ENCODE measurements at regions not wholly inside any gene's neighbourhood (a gene's known extent, or its start where the extent isn't known, plus 50 kb on each side); places are given as distances from the start of the nearest gene placed in this dataset.
A peak's percentile ranks its signal among the peaks of the same experiment; 100 is the strongest.

DNA sequence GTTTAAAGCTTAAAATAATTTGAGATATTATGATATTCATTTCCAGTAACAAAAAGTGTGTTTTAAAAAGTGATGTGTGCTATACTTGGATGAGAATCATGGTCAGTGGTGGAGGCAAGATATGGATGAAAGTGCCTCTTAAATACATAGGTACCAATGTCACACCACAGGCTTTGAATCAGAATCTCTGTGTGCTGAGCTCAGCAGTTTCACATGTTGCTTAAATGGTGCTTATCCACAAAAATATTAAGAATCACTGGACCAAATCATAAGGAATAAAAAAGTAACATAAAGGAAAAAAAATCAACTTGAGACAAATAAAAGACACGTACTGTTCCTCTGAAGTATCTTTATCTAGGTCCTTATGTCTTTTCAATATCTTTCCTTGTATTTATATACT is 850.5 kb upstream of the POT1 start:
- 0% methylated on average over 1 of the region's 1 CpG for WGBS (ENCODE audit: insufficient coverage, low coverage, missing lambda C conversion rate)
- in situ Hi-C loops (cut with MboI) (no loop called here), intact Hi-C loops (cut with micrococcal nuclease) (no loop called here)
- H4K20me1 ChIP-seq (replicated peaks; ENCODE audit: control insufficient read depth, insufficient read depth, low read length) = no peaks in the 10 kb centered on the region
- ChIA-PET POLR2A (no interaction called here), CTCF (ENCODE audit: low intra/inter-chr PET ratio) (no interaction called here)
- BruUV-seq (replicated peaks) = no TSS peak
- no peaks in the 10 kb centered on the region for H3K79me2 ChIP-seq (ENCODE audit: control insufficient read depth, insufficient read depth, low read length)
- H3K4me2 ChIP-seq (ENCODE audit: insufficient read depth, low read length) = no peak overlapping the region
- FAIRE-seq = no peak
- no peak overlapping the region for H3K9ac ChIP-seq (ENCODE audit: insufficient read depth in 1 of 2, low read depth in 2 of 2, low read length in 2 of 2)
- no peaks in the 10 kb centered on the region for H3K9me1 ChIP-seq (ENCODE audit: control insufficient read depth, insufficient read depth, low read length)
- no peak overlapping the region for H3K27ac ChIP-seq (ENCODE audit: extremely low read depth, low read depth, low read length)
- H3K27me3 ChIP-seq (ENCODE audit: control insufficient read depth in 2 of 2, insufficient read depth in 2 of 2, low read length in 2 of 2) = no peaks in the 10 kb centered on the region
- H2AFZ ChIP-seq (ENCODE audit: low read depth, low read length) = no peak overlapping the region
- no peak for DNase-seq (ENCODE audit: extremely low read depth in 1 of 4, low spot score in 3 of 4)
- ATAC-seq = no peak
- no peak for TF ChIP-seq SAFB2 (IDR thresholded peaks at IDR 0.05; ENCODE audit: borderline replicate concordance, low read depth, low read length, severe bottlenecking)
- peak; percentile 64 for TF ChIP-seq MAFF (IDR thresholded peaks at IDR 0.05; ENCODE audit: low read length)
- TF ChIP-seq ZNF316 (IDR thresholded peaks at IDR 0.05) = peak; percentile 69
- peak; percentile 28; the same call in 1 of the 2 replicates for TF ChIP-seq C11orf30 (IDR thresholded peaks at IDR 0.05; ENCODE audit: low read depth)
- TF ChIP-seq DDX20 (tag; IDR thresholded peaks at IDR 0.05; ENCODE audit: low read depth) = no peak
- peak; percentile 62; the same call in 1 of the 2 replicates for TF ChIP-seq MAFK (IDR thresholded peaks at IDR 0.05; ENCODE audit: low read length)
- peak; percentile 50; the same call in 1 of the 2 replicates for TF ChIP-seq MAFG (tag; conservative IDR thresholded peaks at IDR 0.05)
- no peaks in the 10 kb centered on the region for H3K4me1 ChIP-seq (replicated peaks in 1 of 2; ENCODE audit: control insufficient read depth in 2 of 2, insufficient read depth in 2 of 2, low read length in 2 of 2)
- no peaks in the 10 kb centered on the region for H3K9me3 ChIP-seq (replicated peaks; ENCODE audit: control insufficient read depth, insufficient read depth, low read depth, low read length)
- H3K4me3 ChIP-seq = no peak overlapping the region
- no peaks in the 10 kb centered on the region for H3K36me3 ChIP-seq (ENCODE audit: control insufficient read depth, insufficient read depth, low read length)

DNA sequence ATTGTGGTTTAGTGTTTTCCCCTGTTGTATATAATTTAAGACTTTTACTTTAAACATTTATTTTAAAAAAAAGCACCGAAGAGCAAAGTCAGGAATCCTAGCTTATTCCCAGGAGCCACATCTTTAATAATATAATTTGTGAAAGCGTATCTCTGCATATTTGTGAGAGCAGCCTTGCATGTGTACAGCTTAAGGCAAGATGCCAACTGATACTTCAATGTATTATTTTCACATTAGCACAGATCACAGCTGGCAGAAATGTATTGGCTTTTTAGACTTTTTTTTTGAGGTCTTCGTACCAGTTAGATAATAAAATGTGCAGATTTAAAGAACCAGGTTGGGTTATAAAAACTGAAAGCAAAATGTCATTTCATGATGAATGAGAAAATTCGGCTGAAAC is 845.7 kb upstream of the POT1 start:
- 2% methylated on average over 4 of the region's 4 CpGs for WGBS (ENCODE audit: insufficient coverage, low coverage, missing lambda C conversion rate)
- in situ Hi-C loops (cut with MboI) (no loop called here), intact Hi-C loops (cut with micrococcal nuclease) (no loop called here)
- Histone ChIP-seq H3K4me3 (no peak overlapping the region), H3K27me3 (ENCODE audit: control insufficient read depth in 2 of 2, insufficient read depth in 2 of 2, low read length in 2 of 2) (no peaks in the 10 kb centered on the region), H3K4me2 (ENCODE audit: insufficient read depth, low read length) (no peak overlapping the region), H3K9ac (ENCODE audit: insufficient read depth in 1 of 2, low read depth in 2 of 2, low read length in 2 of 2) (no peak overlapping the region), H3K4me1 (replicated peaks in 1 of 2; ENCODE audit: control insufficient read depth in 2 of 2, insufficient read depth in 2 of 2, low read length in 2 of 2) (no peaks in the 10 kb centered on the region), H3K79me2 (ENCODE audit: control insufficient read depth, insufficient read depth, low read length) (no peaks in the 10 kb centered on the region), H3K27ac (ENCODE audit: extremely low read depth, low read depth, low read length) (no peak overlapping the region), H3K36me3 (ENCODE audit: control insufficient read depth, insufficient read depth, low read length) (no peaks in the 10 kb centered on the region), H3K9me1 (ENCODE audit: control insufficient read depth, insufficient read depth, low read length) (no peaks in the 10 kb centered on the region), H3K9me3 (replicated peaks; ENCODE audit: control insufficient read depth, insufficient read depth, low read depth, low read length) (no peaks in the 10 kb centered on the region; the same call in 1 of the 2 replicates), H4K20me1 (replicated peaks; ENCODE audit: control insufficient read depth, insufficient read depth, low read length) (no peaks in the 10 kb centered on the region), H2AFZ (ENCODE audit: low read depth, low read length) (no peak overlapping the region)
- FAIRE-seq (no peak), ATAC-seq (no peak), DNase-seq (ENCODE audit: extremely low read depth in 1 of 4, low spot score in 3 of 4) (no peak)
- POLR2A ChIA-PET = no interaction called here
- TF ChIP-seq, protein P1, sequence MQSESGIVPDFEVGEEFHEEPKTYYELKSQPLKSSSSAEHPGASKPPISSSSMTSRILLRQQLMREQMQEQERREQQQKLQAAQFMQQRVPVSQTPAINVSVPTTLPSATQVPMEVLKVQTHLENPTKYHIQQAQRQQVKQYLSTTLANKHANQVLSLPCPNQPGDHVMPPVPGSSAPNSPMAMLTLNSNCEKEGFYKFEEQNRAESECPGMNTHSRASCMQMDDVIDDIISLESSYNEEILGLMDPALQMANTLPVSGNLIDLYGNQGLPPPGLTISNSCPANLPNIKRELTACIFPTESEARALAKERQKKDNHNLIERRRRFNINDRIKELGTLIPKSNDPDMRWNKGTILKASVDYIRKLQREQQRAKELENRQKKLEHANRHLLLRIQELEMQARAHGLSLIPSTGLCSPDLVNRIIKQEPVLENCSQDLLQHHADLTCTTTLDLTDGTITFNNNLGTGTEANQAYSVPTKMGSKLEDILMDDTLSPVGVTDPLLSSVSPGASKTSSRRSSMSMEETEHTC (IDR thresholded peaks at IDR 0.05) = no peak
- TF ChIP-seq, protein P2, sequence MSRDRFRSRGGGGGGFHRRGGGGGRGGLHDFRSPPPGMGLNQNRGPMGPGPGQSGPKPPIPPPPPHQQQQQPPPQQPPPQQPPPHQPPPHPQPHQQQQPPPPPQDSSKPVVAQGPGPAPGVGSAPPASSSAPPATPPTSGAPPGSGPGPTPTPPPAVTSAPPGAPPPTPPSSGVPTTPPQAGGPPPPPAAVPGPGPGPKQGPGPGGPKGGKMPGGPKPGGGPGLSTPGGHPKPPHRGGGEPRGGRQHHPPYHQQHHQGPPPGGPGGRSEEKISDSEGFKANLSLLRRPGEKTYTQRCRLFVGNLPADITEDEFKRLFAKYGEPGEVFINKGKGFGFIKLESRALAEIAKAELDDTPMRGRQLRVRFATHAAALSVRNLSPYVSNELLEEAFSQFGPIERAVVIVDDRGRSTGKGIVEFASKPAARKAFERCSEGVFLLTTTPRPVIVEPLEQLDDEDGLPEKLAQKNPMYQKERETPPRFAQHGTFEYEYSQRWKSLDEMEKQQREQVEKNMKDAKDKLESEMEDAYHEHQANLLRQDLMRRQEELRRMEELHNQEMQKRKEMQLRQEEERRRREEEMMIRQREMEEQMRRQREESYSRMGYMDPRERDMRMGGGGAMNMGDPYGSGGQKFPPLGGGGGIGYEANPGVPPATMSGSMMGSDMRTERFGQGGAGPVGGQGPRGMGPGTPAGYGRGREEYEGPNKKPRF (IDR thresholded peaks at IDR 0.05; ENCODE audit: low read depth, low read length) = no peak
- TF ChIP-seq CREBBP (IDR thresholded peaks at IDR 0.05; ENCODE audit: low read depth, low read length) = no peak
- CTCF ChIA-PET (ENCODE audit: low intra/inter-chr PET ratio) = no interaction called here
- no TSS peak for BruUV-seq (replicated peaks)
